Panc1 (cell line): ENCODE measurements at regions not wholly inside any gene's neighbourhood (a gene's known extent, or its start where the extent isn't known, plus 50 kb on each side); places are given as distances from the start of the nearest gene placed in this dataset.

Source experiments
- ATAC-seq: fragments of 200-7000 bp; cut with Tn5 transposase; 2 replicates; pipeline ENCODE4 v1.9.1; 2020; ENCODE audit warnings: mild to moderate bottlenecking, moderate library complexity
- BruUV-seq: library from RNA; stranded (reverse); fragments of 400-500 nt; replicated peaks from 2 replicates; lab custom pipeline; 2021; lab: Mats Ljungman, UMichigan
- CTCF ChIA-PET: fragments of 300-600 bp; sonication (Branson Sonifier 250); formaldehyde crosslinking; loops from one replicate; lab custom pipeline; 2022; ENCODE audit warnings: antibody characterized with exemption; lab: Charles Lee
- POLR2A ChIA-PET: fragments of 300-600 bp; sonication (Branson Sonifier 250); formaldehyde crosslinking; loops from one replicate; lab custom pipeline; 2022; ENCODE audit warnings: antibody characterized with exemption; lab: Charles Lee
- DNase-seq: peaks from one replicate; pipeline ENCODE4 v3.0.0-alpha.2; 2010; ENCODE audit warnings: low read depth, low spot score
- H3K27ac ChIP-seq: 2 replicates; pipeline ENCODE4 v1.5.1; 2011; ENCODE audit warnings: mild to moderate bottlenecking, low read length, inconsistent platforms
- H3K27me3 ChIP-seq: fragments of 200-500 bp; sonication (Bioruptor generic); 2 replicates; pipeline ENCODE4 v1.6.0; 2014; ENCODE audit warnings: low read length, inconsistent platforms; ENCODE audit not compliant: control insufficient read depth, insufficient read depth
- H3K36me3 ChIP-seq: fragments of 200-500 bp; sonication (Bioruptor generic); 2 replicates; pipeline ENCODE4 v1.5.1; 2014; ENCODE audit warnings: inconsistent platforms, mild to moderate bottlenecking, low read length, moderate library complexity; ENCODE audit not compliant: control insufficient read depth, insufficient read depth
- H3K4me1 ChIP-seq: 2 replicates; pipeline ENCODE4 v1.5.1; 2011; ENCODE audit warnings: inconsistent platforms, mild to moderate bottlenecking, low read length, moderate library complexity; ENCODE audit not compliant: control insufficient read depth, insufficient read depth
- H3K4me3 ChIP-seq, 2 experiments: 2 replicates each; pipeline ENCODE4 v1.5.1; 2011 to 2012; ENCODE audit warnings: low read depth in 2 of 2, low read length in 2 of 2, mild to moderate bottlenecking in 2 of 2, inconsistent platforms in 1 of 2, moderate library complexity in 1 of 2
- H3K9me3 ChIP-seq: fragments of 200-500 bp; sonication (Bioruptor generic); 2 replicates; pipeline ENCODE4 v1.5.1; 2014; ENCODE audit warnings: low read depth, mild to moderate bottlenecking, inconsistent platforms, low read length, moderate library complexity; ENCODE audit not compliant: control insufficient read depth, insufficient read depth
- POLR2AphosphoS5 ChIP-seq: IDR thresholded peaks from 2 replicates; pipeline ENCODE4 v1.6.1; 2012; ENCODE audit warnings: mild to moderate bottlenecking, low read depth, low read length, moderate library complexity
- SIN3A ChIP-seq: IDR thresholded peaks from 2 replicates; pipeline ENCODE4 v1.6.1; 2012; ENCODE audit warnings: low read depth, mild to moderate bottlenecking, low read length, moderate library complexity, borderline replicate concordance; ENCODE audit not compliant: insufficient read depth
- TCF7L2 ChIP-seq: IDR thresholded peaks from 2 replicates; pipeline ENCODE4 v1.6.1; 2011; ENCODE audit warnings: mild to moderate bottlenecking, low read depth, low read length, inconsistent platforms
- in situ Hi-C: cut with HindIII; loops from 2 replicates; pipeline ENCODE4 v1.10.0; 2016; ENCODE audit warnings: low sequenced_read_pairs, low pct_unique_long_range_greater_than_20kb
- intact Hi-C: fragments of 100-400 bp; cut with micrococcal nuclease; formaldehyde crosslinking; loops from one replicate; pipeline ENCODE4 v1.10.0; 2022; ENCODE audit not compliant: unreplicated experiment
- TF ChIP-seq, protein P1 (sequence below), 2 experiments: IDR thresholded peaks; 2 replicates each; pipeline ENCODE4 v1.6.1; 2011 to 2012; ENCODE audit warnings: low read depth in 2 of 2, control low read depth in 1 of 2, low read length in 1 of 2, mild to moderate bottlenecking in 1 of 2, moderate library complexity in 1 of 2; ENCODE audit not compliant: insufficient read depth in 1 of 2
- TF ChIP-seq, protein P2 (sequence below): fragments of 450-650 bp; IDR thresholded peaks from 2 replicates; pipeline ENCODE4 v1.5.1; 2017; ENCODE audit warnings: mild to moderate bottlenecking

DNA sequence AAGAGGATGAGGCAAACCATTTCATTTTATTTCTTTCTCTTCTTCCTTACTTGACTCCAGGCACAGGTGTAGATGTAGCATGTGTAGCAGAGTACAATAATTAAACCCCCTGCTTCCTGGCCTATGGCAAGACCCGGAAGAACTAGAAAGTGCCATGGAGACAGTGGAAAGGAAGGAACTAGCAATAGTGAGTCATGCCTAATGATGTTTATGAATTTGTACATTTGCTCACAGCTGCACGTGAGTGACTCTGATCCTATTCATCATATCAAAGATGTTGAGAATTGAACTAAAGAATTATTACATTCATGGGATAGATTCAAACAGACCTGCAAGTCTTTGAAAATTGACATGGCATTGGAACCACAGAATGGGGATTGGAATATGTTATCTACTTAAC lies 2233.9 kb upstream of the TENM3 start:
- TF ChIP-seq TCF7L2 (no peak), SIN3A (no peak), POLR2AphosphoS5 (no peak)
- TF ChIP-seq, protein P1, sequence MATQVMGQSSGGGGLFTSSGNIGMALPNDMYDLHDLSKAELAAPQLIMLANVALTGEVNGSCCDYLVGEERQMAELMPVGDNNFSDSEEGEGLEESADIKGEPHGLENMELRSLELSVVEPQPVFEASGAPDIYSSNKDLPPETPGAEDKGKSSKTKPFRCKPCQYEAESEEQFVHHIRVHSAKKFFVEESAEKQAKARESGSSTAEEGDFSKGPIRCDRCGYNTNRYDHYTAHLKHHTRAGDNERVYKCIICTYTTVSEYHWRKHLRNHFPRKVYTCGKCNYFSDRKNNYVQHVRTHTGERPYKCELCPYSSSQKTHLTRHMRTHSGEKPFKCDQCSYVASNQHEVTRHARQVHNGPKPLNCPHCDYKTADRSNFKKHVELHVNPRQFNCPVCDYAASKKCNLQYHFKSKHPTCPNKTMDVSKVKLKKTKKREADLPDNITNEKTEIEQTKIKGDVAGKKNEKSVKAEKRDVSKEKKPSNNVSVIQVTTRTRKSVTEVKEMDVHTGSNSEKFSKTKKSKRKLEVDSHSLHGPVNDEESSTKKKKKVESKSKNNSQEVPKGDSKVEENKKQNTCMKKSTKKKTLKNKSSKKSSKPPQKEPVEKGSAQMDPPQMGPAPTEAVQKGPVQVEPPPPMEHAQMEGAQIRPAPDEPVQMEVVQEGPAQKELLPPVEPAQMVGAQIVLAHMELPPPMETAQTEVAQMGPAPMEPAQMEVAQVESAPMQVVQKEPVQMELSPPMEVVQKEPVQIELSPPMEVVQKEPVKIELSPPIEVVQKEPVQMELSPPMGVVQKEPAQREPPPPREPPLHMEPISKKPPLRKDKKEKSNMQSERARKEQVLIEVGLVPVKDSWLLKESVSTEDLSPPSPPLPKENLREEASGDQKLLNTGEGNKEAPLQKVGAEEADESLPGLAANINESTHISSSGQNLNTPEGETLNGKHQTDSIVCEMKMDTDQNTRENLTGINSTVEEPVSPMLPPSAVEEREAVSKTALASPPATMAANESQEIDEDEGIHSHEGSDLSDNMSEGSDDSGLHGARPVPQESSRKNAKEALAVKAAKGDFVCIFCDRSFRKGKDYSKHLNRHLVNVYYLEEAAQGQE (IDR thresholded peaks at IDR 0.05; ENCODE audit: insufficient read depth in 1 of 2, low read depth in 2 of 2, low read length in 1 of 2) = no peak
- TF ChIP-seq, protein P2, sequence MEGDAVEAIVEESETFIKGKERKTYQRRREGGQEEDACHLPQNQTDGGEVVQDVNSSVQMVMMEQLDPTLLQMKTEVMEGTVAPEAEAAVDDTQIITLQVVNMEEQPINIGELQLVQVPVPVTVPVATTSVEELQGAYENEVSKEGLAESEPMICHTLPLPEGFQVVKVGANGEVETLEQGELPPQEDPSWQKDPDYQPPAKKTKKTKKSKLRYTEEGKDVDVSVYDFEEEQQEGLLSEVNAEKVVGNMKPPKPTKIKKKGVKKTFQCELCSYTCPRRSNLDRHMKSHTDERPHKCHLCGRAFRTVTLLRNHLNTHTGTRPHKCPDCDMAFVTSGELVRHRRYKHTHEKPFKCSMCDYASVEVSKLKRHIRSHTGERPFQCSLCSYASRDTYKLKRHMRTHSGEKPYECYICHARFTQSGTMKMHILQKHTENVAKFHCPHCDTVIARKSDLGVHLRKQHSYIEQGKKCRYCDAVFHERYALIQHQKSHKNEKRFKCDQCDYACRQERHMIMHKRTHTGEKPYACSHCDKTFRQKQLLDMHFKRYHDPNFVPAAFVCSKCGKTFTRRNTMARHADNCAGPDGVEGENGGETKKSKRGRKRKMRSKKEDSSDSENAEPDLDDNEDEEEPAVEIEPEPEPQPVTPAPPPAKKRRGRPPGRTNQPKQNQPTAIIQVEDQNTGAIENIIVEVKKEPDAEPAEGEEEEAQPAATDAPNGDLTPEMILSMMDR = no peak
- intact Hi-C loops = no loop called here
- Histone ChIP-seq H3K4me3 (no peak overlapping the region), H3K9me3 (no peaks in the 10 kb centered on the region), H3K27me3 (no peaks in the 10 kb centered on the region), H3K4me1 (no peaks in the 10 kb centered on the region), H3K36me3 (no peaks in the 10 kb centered on the region), H3K27ac (no peak overlapping the region)
- POLR2A ChIA-PET = no interaction called here
- DNase-seq = no peak
- BruUV-seq = no TSS peak
- in situ Hi-C loops = no loop called here
- CTCF ChIA-PET = no interaction called here
- no peak for ATAC-seq

DNA sequence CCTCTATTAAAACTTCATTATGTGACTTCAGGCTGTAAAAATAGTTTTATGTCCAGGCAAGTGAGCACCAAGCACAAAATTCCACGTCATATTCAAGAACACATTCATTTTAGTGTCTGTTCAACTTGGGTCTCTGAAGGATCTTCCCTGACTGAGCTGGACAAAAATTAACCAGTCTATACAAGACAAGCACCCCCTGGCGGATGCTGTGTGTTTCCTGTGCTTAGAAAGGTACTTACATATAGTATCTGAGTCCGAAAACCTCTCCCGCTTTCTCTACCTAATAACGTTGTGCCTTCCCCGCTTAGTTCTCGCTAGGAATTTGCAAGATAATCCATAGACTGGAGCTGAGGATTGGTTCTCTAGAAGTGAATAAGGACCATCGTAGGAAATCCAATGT lies 2214.5 kb upstream of the TENM3 start:
- Histone ChIP-seq H3K36me3 (no peaks in the 10 kb centered on the region), H3K4me3 (no peak overlapping the region), H3K27ac (no peak overlapping the region), H3K9me3 (no peaks in the 10 kb centered on the region), H3K27me3 (no peaks in the 10 kb centered on the region), H3K4me1 (no peaks in the 10 kb centered on the region)
- DNase-seq (no peak), ATAC-seq (no peak)
- TF ChIP-seq, protein P1 (IDR thresholded peaks at IDR 0.05; ENCODE audit: insufficient read depth in 1 of 2, low read depth in 2 of 2, low read length in 1 of 2) = no peak
- no peak for TF ChIP-seq TCF7L2
- TF ChIP-seq SIN3A = no peak
- TF ChIP-seq POLR2AphosphoS5 = no peak
- TF ChIP-seq, protein P2 = peak; percentile 26
- intact Hi-C loops (no loop called here), in situ Hi-C loops (no loop called here)
- POLR2A ChIA-PET = no interaction called here
- CTCF ChIA-PET = no interaction called here
- BruUV-seq = no TSS peak
